OCI-LY7 (cell line): ENCODE measurements at regions not wholly inside any gene's neighbourhood (a gene's known extent, or its start where the extent isn't known, plus 50 kb on each side); places are given as distances from the start of the nearest gene placed in this dataset.
"Not testable (repeated sequence)": the region's sequence is repeated elsewhere in the genome, so short reads cannot be mapped to it uniquely, and the experiment has no call there.

Experiments
- CTCF ChIP-seq: fragments of 200-600 bp; sonication (generic); conservative IDR thresholded peaks from 2 replicates; pipeline ENCODE4 v1.5.1; 2014; ENCODE audit warnings: mild to moderate bottlenecking, antibody characterized with exemption, low read length, moderate library complexity, mixed read lengths
- EZH2phosphoT487 ChIP-seq: fragments of 200-600 bp; sonication (generic); IDR thresholded peaks from 2 replicates; pipeline ENCODE4 v1.6.1; 2018; ENCODE audit warnings: low read depth, borderline replicate concordance, mild to moderate bottlenecking, mixed run types, antibody characterized with exemption, low read length, moderate library complexity, mixed read lengths

- not testable (repeated sequence) for TF ChIP-seq CTCF, EZH2phosphoT487
These were observed 50.8 kb upstream of the FOXI3 start for GRCh38 chr2:88503359-88503662.
